Stimulated activated CD4-positive, alpha-beta T cell treated with anti-CD3 and anti-CD28 coated beads, Interleukin-4, amount 100 ng/mL, for 1 hour (primary cell): ENCODE measurements at regions not wholly inside any gene's neighbourhood (a gene's known extent, or its start where the extent isn't known, plus 50 kb on each side); places are given as distances from the start of the nearest gene placed in this dataset.

ENCODE experiments used
- DNase-seq: peaks from one replicate; pipeline ENCODE4 v3.0.0-alpha.2; 2020

DNA sequence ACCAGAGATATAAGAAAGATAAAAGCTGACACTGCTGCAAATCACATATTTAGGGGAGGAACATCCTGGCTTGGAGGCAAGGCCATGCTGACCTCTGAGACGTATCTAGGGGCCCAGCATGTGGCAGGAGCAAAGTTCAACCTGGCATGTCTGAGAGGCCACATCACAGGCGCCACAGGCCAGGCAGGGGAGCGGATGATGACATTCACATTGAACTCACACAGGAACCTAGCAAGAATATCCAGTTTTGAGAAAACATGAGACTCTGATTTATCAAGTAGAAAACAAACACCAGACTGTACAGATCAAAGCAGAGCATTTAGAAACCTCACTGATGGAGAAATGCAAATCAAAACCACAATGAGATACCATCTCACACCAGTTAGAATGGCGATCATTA is 64.2 kb upstream of the STK32A start:
- DNase-seq = no peak

DNA sequence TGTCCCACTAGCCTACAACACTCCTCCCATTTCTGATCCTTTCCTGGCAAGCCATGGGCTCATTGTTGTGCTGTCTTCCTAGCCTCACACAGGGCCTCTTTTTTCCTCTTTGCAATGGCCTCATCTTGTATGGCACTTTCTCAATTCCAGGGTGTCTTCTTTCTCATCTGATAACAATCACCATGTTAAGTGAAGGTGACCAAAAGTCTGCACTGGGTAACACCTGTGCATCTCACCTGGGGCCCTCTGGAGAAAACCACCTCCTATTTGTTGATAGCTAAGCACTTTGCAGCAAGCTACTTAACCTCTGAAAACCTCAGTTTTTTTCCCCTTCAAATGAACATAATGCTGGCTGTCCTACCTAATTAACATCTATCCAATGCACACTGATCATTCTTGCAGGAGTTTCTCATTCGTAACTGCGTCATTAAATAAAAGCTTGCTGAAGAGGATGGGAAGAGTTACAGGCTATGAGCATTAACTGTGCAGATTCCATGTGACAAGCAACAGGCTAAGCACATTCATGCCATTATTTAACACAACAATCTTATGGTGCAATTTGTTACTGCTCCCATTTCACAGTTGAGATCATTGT is 60.1 kb upstream of the STK32A start:
- DNase-seq = no peak

DNA sequence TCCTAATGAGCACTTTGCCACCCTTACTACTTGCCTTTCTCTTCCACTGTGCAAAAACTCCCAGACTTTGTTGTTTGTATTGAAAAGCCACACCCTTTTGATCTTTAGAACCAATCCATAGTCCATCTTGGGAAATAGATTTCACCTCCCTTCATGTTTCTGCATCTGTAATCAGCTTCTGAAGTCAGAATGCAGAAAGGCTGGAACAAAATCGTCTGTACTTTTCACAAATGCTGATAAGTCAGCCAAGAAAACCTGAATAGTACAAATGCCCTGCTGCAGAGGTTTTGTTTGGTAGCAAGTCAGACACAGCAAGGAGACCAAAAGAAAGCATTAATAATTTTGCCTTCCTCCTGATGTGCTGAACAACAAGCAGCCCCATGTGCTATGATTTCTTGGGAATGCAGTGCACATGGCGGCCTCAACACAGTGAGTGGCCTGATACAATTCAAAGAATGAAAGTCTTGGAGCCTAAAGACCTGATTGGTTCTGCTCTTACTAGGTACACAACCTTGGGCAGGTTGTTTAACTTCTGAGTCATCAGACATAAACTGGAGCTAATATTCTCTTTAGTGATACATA is 59.2 kb upstream of the STK32A start:
- DNase-seq = no peak

DNA sequence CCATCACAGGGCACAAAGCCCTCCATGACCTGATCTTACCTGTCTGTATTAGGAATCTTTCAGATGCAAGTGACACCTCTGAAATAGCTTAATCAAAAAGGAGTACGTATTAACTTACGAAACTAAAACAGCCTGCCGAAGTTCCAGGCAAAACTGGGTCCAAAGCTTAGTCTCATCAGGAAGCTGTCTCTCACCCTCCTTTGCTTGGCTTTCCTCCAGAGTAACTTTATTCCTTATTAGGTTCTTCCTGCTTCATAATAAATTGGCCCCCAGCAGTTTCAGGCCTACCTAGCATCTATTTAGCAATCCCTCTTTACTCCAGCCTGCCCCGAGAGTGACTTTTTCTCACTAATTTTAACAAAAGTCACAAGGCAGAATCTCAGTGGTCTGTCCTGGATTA is 58.4 kb upstream of the STK32A start:
- DNase-seq = no peak

DNA sequence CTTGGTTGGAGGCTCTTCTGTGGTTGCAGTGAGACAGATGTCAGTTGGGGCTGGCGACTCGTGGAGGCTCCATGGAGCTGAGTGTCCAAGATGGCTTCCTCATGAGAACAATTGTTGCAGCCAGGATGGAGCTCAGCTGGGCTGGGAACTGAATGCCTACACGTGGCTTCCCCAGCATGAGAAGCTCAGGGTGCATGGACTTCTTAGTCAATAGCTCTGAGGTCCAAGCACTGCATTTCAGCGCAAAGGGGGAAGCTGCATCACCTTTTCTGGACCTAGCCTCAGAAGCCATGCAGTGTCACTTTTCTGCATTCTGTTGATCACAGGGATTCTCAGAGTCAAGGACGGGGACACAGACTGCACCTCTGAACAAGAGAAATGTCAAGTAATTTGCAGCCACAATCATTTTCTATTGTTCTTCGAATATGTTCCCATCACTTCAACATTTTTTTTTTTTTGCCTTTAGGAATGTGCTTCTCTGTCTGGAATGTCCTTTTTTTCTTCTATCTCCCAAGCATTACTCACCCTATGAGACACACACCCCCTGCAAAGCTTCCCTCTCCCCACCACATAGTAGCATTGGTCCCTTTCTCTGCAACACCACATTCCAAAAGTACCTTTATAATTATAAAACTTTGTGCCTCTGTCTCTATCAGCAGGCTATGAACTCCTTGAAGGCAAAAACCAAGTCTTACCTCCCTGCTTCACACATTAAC is 57.5 kb upstream of the STK32A start:
- no peak for DNase-seq

DNA sequence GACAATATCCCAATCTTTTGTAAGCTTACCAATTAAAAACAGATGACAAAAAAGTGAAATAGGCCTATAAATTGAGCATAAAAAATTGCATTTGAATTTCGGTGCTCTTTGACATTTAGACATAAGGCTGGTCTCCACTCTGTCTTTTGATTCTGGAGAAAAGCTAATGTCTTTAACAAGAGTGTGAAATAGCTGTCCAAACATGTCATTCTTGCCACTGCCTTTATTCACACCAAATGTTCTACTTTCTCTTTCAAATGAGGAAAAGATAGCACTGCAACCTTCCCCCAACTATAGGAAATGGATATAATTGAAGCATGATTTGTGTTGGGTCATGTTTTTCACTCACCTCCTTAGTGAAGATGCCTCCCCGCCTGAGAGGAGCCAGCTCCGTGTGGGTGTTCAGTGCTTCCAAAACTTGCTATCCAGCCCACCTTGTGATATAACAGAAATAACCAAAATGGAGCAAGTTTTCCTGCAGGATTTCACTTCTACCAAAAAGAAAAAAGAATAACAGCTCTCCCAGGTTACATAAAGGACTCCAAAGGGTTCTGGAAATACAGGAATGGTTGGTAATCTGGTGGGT is 55.2 kb upstream of the STK32A start:
- no peak for DNase-seq

DNA sequence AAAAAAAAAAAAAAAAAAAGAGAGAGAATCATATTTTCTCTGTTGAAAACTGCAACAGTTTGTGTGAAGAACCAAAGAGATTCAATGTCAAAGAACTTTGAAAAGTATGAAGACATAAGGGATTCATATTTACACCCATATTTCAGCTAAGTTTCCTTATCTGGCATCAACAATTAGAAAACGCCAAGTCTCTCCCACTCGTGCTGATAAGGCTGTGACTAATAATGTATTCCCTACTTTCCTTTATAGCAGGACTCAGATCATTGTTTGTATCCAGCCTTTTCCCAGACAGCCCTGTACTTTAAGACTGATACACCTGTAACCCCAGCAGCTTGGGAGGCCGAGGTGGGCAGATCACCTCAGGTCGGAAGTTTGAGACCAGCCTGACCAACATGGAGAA is 54.1 kb upstream of the STK32A start:
- DNase-seq = no peak
